ENCODE measurements at regions not wholly inside any gene's neighbourhood (a gene's known extent, or its start where the extent isn't known, plus 50 kb on each side); places are given as distances from the start of the nearest gene placed in this dataset.
"Not testable (repeated sequence)": the region's sequence is repeated elsewhere in the genome, so short reads cannot be mapped to it uniquely, and the experiment has no call there.

DNA sequence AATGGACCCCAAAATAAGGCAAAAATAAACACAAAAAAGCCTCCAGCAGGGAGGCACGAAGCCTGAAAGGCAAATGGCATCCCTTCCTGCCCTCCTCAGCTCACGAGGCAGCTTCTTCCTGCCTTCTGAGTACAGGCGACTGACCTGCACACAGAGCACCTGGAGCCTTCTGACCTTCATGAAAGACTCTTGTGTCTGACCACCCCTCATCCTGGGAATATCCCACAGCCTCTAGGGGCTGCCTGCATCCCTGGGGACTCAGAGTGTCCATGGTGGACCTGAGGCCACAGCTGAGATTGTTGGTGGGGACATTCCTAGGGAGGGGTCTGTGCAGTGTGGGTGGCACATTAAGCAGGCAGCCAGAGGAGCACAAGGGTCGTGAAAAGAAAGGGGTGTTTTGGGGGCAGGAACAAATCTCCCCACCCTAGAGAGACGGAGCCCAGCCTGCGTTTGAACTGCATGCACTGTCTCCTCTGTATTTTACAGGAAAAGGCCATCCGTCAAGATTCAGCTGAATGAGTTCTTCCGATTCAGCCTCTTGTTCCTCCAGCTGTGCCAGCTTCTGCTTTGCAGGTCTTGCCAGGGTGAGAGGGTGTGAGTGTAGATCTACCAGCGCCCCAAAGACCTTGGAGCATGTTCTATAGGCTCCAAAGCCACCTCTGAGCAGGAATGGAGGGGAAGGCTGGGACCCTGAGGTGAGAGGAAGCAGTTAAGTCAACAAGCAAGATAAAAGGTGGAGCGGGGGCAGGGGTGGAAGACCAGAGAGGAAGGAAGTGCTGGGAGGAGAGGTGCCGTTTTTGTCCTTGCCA lies 80.4 kb upstream of the MEF2A start:
- DNase-seq (ENCODE audit: low read depth, low spot score): no peak

DNA sequence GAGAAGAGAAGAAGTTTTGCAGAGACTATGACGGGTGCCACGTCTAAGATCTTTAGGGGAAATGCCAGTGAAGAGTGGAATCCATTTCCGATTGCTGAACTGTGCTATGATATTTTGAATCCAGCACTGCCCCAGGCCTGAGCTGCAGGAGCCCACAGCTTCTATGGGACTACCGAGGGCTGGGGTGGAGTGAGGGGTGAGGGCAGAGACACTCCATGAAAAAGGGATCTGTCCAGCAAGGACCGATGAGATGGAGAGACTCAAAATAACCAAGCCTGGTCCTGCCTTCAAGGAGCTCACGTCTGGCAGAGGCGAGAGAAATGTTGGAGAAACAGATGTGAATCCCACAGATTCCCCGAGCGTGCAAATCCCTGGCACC lies 79.8 kb upstream of the MEF2A start:
- no peak for DNase-seq (ENCODE audit: low read depth, low spot score)

DNA sequence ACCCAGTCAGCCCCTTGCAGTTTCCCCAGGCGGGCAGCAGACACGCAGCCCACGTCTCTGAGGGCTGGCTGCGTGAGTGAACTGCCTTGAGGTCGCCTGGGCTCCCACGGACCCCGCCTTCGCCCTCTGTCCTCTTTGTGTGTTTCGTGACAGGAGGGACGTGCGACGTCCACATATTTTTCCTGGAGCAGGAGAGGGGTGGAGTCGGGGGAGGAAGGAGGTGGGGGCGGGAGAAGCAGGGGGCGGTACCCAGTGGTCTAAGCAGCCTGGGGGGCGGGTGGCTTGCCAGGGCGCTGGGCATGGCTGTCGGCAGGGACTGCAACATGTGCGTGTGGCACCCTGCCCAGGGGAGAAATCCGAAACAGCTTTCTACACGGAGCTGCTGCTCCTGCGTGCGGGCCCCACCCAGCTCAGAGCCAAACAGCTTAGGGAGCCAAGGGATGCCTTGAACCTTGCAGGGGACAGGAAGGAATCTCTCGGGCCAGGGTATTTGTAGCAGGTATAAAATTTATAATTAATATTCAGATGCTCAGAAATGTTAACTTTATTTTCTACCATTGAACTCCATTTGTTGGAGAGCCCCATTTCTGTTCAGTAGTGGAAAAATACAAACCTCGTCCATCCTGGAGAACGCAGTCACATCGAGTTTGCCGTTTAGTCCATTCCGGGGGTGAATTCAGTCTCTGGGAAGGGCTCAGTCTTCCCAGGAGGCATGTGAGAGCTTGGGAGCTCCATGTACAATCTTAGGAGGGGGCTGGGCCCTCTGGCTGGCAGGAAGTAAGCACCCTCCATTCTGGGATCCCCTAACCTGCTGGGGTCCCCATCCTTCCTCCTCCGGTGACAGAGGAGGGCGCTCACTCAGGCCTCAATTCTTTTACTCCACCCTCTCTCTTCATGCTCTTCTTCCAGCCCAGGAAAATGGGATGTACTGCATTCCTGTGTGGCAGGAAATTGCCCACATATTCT lies 79.1 kb upstream of the MEF2A start:
- no peak for DNase-seq (ENCODE audit: low read depth, low spot score)

DNA sequence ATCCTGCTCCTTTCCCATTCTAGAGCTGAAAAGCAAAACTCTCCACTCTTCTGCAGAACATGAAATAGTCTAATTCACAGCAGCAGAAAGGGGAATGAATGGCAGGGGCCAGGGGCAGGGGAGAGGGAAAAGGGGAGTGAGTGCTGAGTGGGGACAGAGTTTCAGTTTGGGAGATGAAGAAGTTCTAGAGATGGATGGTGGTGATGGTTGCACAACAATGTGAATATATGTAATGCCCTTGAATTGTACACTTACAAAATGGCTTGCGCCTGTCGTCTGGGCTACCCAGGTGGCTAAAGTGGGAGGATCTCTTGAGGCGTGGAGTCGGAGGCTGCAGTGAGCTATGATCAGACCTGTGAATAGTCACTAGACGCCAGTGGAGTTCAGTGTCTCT lies 78.5 kb upstream of the MEF2A start:
- DNase-seq (ENCODE audit: low read depth, low spot score): no peak

DNA sequence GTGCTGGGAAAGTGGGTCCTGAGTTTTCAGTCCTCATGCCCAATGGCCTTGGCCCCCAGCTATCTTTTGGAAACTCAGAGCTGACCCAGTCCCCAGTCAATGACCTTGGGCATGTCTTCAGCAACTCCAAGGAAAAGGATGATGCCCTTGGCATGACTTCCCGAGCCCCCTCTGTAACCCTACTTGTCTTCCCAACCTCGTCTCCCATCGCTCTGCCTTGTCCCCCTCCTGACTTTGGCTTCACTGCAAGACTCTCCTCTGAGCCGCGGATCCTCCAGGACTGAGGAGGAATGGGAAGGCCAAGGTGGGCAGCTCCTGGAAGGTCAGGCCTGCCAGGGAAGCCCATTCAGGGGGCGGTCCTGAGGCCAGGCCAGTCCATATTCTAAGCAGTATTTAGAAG lies 73.5 kb upstream of the MEF2A start:
- DNase-seq (ENCODE audit: low read depth, low spot score): no peak

DNA sequence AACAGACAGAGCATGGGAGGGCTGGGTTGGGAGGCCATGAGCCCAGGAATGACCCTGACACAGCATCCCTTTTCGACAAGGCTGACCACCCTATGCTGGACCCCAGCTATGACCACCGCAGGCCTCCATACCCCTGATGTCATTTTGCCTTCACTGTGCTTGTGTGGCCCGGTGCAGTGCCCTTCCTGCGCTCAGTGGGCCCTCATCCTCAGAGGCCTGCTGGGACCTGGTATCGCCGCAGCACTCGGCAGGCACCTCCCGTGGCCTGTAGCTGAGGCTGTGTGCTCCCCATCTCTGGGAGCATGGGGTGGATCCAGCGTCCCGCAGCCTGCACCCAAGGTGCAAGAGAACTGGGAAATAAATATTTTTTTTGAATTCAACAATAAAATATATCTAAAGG lies 73.1 kb upstream of the MEF2A start:
- DNase-seq (ENCODE audit: low read depth, low spot score): no peak

DNA sequence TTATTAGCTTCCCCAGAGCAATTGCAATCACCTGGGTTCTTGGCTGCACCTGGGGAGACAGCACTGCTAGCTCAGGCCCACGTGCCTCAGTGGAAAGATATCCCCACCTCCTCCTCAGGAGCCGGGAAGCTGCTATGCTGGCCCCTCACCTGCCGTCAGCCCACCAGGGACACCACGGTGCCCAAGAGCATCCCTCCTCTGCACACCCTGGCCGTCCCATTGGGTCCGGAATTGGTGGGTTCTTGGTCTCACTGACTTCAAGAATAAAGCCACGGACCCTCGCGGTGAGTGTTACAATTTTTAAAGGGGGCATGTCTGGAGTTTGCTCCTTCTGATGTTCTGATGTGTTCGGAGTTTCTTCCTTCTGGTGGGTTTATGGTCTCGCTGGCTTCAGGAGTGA lies 72.3 kb upstream of the MEF2A start:
- no peak for DNase-seq (ENCODE audit: low read depth, low spot score)

DNA sequence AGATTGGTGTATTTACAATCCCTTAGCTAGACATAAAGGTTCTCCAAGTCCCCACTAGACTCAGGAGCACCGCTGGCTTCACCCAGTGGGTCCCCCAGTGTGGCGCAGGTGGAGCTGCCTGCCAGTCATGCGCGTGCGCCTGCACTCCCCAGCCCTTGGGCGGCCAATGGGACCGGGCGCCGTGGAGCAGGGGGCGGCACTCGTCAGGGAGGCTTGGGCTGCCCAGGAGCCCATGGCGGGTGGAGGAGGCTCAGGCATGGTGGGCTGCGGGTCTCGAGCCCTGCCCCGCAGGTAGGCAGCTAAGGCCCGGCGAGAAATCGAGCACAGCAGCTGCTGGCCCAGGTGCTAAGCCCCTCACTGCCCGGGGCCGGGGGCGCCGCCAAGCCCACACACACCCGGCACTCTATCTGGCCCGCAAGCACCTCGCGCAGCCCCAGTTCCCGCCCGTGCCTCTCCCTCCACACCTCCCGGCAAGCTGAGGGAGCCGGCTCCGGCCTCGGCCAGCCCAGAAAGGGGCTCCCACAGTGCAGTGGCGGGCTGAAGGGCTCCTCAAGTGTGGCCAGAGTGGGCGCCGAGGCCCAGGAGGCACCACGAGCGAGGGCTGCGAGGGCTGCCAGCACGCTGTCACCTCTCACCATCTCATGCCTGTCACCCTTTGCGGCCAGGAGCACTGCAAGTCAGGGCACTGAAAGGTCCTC lies 71.1 kb upstream of the MEF2A start:
- not testable (repeated sequence) for DNase-seq (ENCODE audit: low read depth, low spot score)

DNA sequence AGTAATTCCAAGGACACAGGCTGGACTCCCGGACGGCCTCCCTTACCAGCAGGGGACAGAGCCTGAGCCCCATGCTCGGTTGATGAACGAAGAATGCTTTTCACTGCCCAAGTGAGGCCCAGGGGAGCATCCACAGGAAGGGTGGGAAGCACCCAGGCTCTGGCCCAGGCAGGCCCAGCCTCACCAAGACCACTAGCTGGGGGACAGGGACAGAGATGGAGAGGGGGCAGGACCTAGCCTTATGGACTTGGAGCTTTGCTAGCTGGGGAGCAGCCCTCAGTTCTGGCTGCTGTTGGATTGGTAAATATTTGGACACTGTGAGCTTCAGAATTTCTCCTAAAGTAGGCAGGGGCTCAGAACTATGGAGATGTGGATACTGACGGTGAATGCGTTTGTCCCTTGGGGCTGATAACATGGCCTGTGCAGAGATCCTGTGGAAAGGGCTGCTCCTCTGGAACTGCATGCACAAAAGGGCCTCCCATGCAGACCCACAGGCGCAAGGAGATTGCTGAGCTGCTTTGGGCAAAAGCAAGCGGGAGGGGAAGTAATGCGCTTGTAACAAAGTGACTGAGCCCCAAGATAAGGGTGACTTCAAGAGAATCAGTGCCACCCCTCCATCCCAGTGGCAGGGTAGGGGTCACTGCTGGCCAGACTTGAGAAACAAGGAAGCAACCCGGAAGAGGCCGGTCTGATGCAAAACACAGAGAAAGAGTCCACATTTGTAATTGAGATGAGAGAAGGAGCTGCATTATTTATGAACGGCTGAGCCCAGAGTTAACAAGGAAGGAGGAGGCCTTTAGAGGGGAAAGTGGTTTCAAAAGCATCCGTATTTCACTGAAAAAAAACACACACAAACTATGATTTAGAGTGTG lies 70.1 kb upstream of the MEF2A start:
- DNase-seq (ENCODE audit: low read depth, low spot score): no peak

DNA sequence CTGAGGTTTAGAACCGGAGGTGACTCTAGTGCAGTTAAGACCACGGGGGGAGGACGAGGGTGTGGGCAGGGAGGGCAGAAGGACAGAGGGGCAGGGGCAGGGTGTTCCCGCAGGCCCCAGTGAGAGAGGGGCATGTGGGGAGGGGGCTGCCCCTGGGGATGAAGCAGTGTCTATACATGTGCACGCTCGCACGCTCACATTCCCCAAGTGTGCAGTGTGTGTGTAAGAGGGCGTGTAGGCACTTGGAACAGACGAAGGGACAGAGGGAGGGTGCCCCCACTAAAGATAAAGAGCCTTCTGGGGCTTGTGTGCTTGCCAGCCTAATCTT lies 69.5 kb upstream of the MEF2A start:
- no peak for DNase-seq (ENCODE audit: low read depth, low spot score)

DNA sequence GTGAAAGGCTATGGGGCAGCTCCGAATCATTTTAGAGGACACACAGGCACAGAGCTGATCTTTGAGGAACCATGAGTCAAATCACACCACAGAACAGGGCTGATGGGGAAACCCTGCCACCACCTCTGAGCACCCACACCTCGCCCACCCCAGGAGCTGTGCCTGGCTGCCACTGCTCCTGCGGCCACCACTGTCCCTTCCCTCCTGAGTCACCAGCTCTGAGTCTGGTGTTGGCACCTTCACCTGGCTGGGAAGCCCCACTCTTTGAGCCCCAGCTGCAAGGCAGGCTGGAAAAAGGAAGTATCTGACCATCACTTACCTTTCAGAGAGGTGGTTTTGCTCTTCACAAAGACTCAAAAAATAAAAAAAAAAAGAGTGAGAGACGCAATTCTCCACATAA lies 63.6 kb upstream of the MEF2A start:
- no peak for DNase-seq (ENCODE audit: low read depth, low spot score)

DNA sequence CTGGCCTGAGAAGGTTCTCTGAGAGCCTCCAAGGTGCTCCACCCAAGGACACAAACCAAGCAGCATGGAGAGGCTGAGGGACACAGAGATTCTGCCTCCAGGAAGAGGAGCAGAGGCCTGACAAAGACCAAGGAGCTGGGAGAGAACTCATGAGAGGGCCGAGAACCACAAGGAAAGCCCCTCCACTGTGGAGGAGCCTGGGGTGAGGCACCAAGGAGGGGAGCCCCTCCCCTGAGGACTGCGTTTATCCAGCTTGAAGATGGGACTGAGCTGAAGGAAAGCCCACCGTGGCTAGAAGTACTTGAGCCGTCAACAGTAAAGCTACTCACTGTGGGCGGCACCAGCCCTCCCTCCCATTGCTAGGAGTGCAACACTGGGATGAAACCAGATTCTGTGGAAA lies 63.1 kb upstream of the MEF2A start:
- no peak for DNase-seq (ENCODE audit: low read depth, low spot score)

DNA sequence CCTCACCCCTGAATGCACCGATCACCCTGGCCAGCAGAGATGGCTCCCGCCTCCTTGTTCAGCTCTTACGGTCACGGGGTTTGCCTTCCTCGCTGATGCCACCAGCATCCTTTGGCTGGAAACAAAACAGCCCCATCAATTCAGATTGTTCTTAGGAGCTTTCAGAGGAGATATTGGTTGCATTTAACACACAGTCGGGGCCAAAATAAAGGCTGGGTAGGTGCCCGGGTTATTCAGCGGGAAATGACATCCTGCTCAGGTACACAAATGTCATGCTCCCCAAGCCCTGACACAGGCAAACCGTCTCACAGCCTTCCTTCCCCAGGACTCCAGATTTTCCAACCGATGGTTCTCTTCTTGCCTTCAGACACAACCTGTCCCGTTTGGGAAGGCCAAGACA lies 62.4 kb upstream of the MEF2A start:
- DNase-seq (ENCODE audit: low read depth, low spot score): no peak

DNA sequence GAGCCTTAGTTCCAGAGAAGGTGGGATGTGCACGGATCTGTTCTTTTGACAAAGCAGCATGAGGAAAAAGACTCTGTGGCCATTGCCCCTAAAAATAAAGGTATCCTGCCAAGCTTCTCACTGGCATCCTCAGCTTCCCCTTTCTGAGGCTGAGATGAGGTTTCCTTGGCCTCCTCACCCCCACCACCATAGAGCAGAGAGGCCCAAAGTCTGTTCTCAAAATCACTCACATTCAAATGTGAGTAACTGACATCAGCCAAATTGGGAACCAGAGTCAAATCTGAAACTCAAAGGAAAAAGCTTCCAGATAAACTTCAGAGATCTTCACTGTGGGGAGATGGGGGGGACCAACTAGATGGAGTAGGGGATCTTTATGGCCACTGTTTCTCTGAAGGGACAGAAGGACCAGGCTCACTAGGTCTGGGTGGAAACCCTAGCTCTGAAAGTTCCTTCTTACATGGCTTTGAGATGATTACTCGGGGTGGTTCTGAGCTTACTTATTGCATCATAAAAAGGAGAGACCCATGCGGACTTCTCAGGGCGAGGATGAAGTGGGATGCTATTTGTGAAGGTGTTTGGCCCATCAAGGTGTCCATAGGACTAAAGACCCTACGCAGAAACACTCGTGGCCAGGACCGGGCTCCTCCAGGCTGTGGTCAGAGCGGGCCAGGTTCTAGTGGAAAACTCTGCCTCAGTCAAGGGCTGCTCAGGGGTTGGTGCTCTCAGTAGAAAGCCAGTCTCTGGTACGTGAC lies 61.5 kb upstream of the MEF2A start:
- no peak for DNase-seq (ENCODE audit: low read depth, low spot score)

DNA sequence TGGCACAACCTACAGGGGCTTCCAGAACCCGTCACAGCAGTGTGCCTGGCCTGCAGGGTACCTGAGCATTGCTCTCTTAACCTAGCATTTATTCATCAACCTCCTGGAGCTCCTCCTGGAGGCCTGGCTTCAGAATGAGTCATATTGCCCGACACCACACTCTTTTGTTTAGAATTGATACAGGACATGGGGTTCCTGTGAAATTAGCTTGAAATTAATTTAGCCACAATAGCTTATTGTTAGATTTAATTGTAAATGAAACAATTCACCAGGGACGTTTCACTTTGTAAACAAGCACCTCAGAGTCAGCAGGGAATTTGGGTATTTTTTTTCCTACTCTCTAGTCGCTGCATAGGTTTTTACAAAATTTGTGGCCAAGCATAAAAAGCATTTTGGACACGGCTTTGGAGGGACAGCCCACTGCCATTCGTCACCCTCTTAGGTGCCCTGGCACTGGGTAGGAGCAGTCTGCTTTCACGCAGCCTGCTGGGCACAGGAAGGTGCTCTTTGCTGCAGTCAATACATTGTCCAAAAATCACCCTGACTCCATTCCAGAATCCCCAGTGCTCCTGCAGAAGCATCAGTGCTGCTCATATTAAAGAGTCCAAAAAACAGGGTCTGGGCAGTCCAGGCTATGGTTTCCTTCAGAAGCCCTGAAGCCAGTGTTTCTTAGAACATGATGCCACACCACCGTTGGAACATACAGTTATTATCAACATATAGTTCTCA lies 60.8 kb upstream of the MEF2A start:
- DNase-seq (ENCODE audit: low read depth, low spot score): no peak

DNA sequence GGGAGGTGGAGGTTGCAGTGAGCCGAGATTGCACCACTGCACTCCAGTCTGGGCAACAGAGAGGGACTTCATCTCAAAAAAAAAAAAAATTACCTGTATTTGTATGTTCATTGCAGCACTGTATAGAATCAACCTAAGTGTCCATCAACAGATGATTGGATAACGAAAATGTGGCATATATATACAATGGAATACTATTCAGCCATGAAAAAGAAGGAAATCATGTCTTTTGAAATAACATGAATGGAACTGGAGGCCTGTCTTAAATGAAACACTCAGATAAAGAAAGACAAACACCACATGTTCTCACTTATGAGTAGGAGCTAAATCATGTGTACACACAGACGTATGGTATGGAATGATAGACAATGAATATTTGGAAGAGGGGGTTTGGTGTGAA lies 59.4 kb upstream of the MEF2A start:
- no peak for DNase-seq (ENCODE audit: low read depth, low spot score)

DNA sequence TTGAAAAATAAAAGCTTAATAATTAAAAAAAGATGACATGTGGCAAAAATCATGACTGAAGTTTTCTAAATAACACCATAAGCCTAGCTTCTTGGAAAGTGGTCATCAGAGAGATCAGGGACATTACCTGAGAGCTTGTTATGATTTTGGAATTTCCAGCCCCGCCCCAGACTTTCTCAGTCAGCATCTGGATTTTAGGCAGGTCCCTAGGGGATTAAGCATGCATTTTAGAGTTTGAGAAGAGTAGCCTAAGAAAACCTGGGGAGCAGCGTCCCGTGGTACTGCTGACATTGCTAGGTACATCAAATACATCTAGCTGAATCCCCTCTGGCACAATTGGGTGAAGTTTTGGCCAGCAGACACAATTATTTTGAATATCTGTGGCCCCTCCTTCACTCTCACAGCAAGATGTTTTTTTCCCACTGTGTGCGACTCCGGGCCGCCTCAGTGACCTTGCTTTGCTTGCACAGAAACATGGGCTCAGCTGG lies 58.7 kb upstream of the MEF2A start:
- DNase-seq (ENCODE audit: low read depth, low spot score): no peak

DNA sequence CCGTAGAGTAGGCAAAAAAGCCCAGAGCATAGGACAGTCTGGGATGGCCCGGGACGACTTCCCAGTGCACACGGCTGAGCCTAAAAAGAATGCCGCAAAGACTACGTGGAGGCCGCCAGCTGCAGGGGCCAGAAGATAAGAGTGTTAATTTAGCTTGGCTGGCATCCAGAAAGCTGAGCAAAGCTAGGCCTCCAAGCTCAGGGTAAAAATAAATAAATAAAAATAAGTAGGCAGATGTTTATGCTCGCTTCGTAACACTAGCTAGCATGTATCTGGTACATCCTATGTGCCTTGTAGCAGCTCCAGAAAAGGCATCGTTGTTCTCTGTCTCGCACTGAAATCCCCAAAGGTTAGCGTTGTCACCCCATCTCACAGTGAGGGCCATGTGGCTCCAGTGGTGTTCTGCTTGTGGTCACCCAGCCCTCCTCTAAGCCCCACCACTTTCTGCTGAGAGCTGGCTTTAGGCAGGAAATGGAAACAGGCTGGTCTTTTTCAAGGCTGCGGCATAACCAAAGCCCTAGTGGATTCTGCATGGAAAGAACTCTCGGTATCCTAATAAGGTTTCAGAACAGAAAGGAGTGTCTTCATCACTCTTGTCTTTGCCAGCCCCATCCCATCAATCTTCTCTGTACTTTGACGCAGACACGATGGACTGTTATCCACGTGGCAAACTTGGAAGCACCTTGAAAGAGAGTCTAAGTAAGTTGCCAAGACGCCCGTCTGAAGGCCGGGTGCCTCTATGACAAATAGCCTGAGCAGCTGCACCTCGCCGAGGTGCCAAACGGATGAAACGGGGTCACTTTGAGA lies 58.1 kb upstream of the MEF2A start:
- peak; percentile 46 for DNase-seq (ENCODE audit: low read depth, low spot score)

DNA sequence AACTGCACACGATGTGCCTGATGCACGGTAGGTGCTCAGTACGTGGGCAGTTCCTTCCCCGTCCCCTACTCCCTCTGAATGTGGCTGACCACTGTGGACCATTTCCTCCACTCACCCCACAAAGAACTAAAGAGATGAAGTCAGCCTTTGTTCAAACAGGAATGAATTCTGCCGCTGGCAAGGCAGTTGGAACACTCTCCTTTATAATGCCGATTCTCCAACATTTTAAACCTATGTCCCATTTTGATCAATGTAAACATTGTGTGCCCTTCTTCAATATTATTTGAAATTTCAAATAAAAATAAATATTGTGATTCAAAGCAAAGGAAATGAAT lies 57.5 kb upstream of the MEF2A start:
- DNase-seq (ENCODE audit: low read depth, low spot score): no peak

All from smooth muscle cell of the brain vasculature (primary cell).